ENCODE measurements at regions not wholly inside any gene's neighbourhood (a gene's known extent, or its start where the extent isn't known, plus 50 kb on each side); places are given as distances from the start of the nearest gene placed in this dataset.

GRCh38 chr2:234601213-234601612 is 104.3 kb upstream of the ARL4C start (continued):
- TF ChIP-seq, protein P1, sequence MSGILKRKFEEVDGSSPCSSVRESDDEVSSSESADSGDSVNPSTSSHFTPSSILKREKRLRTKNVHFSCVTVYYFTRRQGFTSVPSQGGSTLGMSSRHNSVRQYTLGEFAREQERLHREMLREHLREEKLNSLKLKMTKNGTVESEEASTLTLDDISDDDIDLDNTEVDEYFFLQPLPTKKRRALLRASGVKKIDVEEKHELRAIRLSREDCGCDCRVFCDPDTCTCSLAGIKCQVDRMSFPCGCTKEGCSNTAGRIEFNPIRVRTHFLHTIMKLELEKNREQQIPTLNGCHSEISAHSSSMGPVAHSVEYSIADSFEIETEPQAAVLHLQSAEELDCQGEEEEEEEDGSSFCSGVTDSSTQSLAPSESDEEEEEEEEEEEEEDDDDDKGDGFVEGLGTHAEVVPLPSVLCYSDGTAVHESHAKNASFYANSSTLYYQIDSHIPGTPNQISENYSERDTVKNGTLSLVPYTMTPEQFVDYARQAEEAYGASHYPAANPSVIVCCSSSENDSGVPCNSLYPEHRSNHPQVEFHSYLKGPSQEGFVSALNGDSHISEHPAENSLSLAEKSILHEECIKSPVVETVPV (CRISPR knock-in tag; IDR thresholded peaks at IDR 0.05): no peak
- no peak for TF ChIP-seq ISL1 (CRISPR knock-in tag; IDR thresholded peaks at IDR 0.05)
- TF ChIP-seq TOX (CRISPR knock-in tag; IDR thresholded peaks at IDR 0.05; ENCODE audit: borderline replicate concordance): no peak
- TF ChIP-seq ZC3H10 (CRISPR knock-in tag; IDR thresholded peaks at IDR 0.05): no peak
- TF ChIP-seq TCF4 (CRISPR knock-in tag; IDR thresholded peaks at IDR 0.05; ENCODE audit: borderline replicate concordance): no peak
- TF ChIP-seq, protein P2, sequence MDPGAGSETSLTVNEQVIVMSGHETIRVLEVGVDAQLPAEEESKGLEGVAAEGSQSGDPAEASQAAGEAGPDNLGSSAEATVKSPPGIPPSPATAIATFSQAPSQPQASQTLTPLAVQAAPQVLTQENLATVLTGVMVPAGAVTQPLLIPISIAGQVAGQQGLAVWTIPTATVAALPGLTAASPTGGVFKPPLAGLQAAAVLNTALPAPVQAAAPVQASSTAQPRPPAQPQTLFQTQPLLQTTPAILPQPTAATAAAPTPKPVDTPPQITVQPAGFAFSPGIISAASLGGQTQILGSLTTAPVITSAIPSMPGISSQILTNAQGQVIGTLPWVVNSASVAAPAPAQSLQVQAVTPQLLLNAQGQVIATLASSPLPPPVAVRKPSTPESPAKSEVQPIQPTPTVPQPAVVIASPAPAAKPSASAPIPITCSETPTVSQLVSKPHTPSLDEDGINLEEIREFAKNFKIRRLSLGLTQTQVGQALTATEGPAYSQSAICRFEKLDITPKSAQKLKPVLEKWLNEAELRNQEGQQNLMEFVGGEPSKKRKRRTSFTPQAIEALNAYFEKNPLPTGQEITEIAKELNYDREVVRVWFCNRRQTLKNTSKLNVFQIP (CRISPR knock-in tag; IDR thresholded peaks at IDR 0.05; ENCODE audit: borderline replicate concordance, low read depth): no peak
- no peak for TF ChIP-seq ZNF8 (CRISPR knock-in tag; IDR thresholded peaks at IDR 0.05)
- no peak for TF ChIP-seq ZFP3 (CRISPR knock-in tag; IDR thresholded peaks at IDR 0.05)
- TF ChIP-seq BACH2 (CRISPR knock-in tag; IDR thresholded peaks at IDR 0.05; ENCODE audit: borderline replicate concordance): no peak
- no peak for TF ChIP-seq ESRRG (CRISPR knock-in tag; IDR thresholded peaks at IDR 0.05)
- TF ChIP-seq ARNTL (CRISPR knock-in tag; IDR thresholded peaks at IDR 0.05; ENCODE audit: borderline replicate concordance, low read depth): no peak

- no peak for TF ChIP-seq ZNF8 (CRISPR knock-in tag; IDR thresholded peaks at IDR 0.05)
- no peak for TF ChIP-seq GLIS3 (CRISPR knock-in tag; IDR thresholded peaks at IDR 0.05)
- TF ChIP-seq RARB (CRISPR knock-in tag; IDR thresholded peaks at IDR 0.05): no peak
- no peak for TF ChIP-seq ZC3H10 (CRISPR knock-in tag; IDR thresholded peaks at IDR 0.05)
- no peak for TF ChIP-seq SNAI2 (CRISPR knock-in tag; IDR thresholded peaks at IDR 0.05)
- no peak for TF ChIP-seq PATZ1 (CRISPR knock-in tag; IDR thresholded peaks at IDR 0.05; ENCODE audit: borderline replicate concordance)
- no peak for TF ChIP-seq ZFP3 (CRISPR knock-in tag; IDR thresholded peaks at IDR 0.05)
- TF ChIP-seq, protein P2 (CRISPR knock-in tag; IDR thresholded peaks at IDR 0.05; ENCODE audit: borderline replicate concordance, low read depth): no peak
- TF ChIP-seq CREB5 (CRISPR knock-in tag; IDR thresholded peaks at IDR 0.05; ENCODE audit: low read depth): no peak
- TF ChIP-seq, protein P1 (CRISPR knock-in tag; IDR thresholded peaks at IDR 0.05): no peak
- no peak for TF ChIP-seq ESRRG (CRISPR knock-in tag; IDR thresholded peaks at IDR 0.05)
- TF ChIP-seq ISL1 (CRISPR knock-in tag; IDR thresholded peaks at IDR 0.05): no peak
- ATAC-seq: no peak
Observed at GRCh38 chr2:234597576-234597861, 100.6 kb upstream of the ARL4C start.

- no peak for ATAC-seq
- TF ChIP-seq SNAI2 (CRISPR knock-in tag; IDR thresholded peaks at IDR 0.05): no peak
- TF ChIP-seq PPARA (CRISPR knock-in tag; IDR thresholded peaks at IDR 0.05; ENCODE audit: borderline replicate concordance): no peak
- TF ChIP-seq ZFP30 (CRISPR knock-in tag; IDR thresholded peaks at IDR 0.05): no peak
- TF ChIP-seq CREB5 (CRISPR knock-in tag; IDR thresholded peaks at IDR 0.05; ENCODE audit: low read depth): no peak
- no peak for TF ChIP-seq BACH2 (CRISPR knock-in tag; IDR thresholded peaks at IDR 0.05; ENCODE audit: borderline replicate concordance)
- TF ChIP-seq ZNF70 (CRISPR knock-in tag; IDR thresholded peaks at IDR 0.05): no peak
- TF ChIP-seq, protein P1 (CRISPR knock-in tag; IDR thresholded peaks at IDR 0.05): no peak
Observed at GRCh38 chr2:234596696-234597575, 100.1 kb upstream of the ARL4C start.

Data from SK-N-SH treated with all-trans-retinoic acid at 6 μM for 48 hours (cell line).